GM19467 (cell line): ENCODE measurements at regions not wholly inside any gene's neighbourhood (a gene's known extent, or its start where the extent isn't known, plus 50 kb on each side); places are given as distances from the start of the nearest gene placed in this dataset.
"Not testable (repeated sequence)": the region's sequence is repeated elsewhere in the genome, so short reads cannot be mapped to it uniquely, and the experiment has no call there.

ENCODE experiments used
- ATAC-seq: cut with Tn5 transposase; IDR thresholded peaks from one replicate; pipeline ENCODE4 v1.9.1; 2021; ENCODE audit warnings: mild to moderate bottlenecking, moderate library complexity; ENCODE audit not compliant: unreplicated experiment

- ATAC-seq: no peak
Observed at GRCh38 chr9:27800692-27801370, 227.6 kb upstream of the C9orf72 start.

GRCh38 chr9:27801545-27801944 lies 228.3 kb upstream of the C9orf72 start:
- no peak for ATAC-seq

- ATAC-seq: no peak
Observed at GRCh38 chr9:27802418-27802817, 229.1 kb upstream of the C9orf72 start.

GRCh38 chr9:27808864-27809263 lies 235.6 kb upstream of the C9orf72 start:
- no peak for ATAC-seq

GRCh38 chr9:27817747-27818146 lies 244.5 kb upstream of the C9orf72 start:
- ATAC-seq: no peak

- no peak for ATAC-seq
Observed at GRCh38 chr9:27818348-27818747, 245.1 kb upstream of the C9orf72 start.

GRCh38 chr9:27828908-27829307 lies 255.6 kb upstream of the C9orf72 start:
- no peak for ATAC-seq

GRCh38 chr9:27829621-27830020 lies 256.3 kb upstream of the C9orf72 start:
- ATAC-seq: no peak

GRCh38 chr9:27832108-27832507 lies 258.8 kb upstream of the C9orf72 start:
- ATAC-seq: not testable (repeated sequence)

GRCh38 chr9:27835286-27835685 lies 262.0 kb upstream of the C9orf72 start:
- no peak for ATAC-seq

- no peak for ATAC-seq
Observed at GRCh38 chr9:27835746-27836145, 262.5 kb upstream of the C9orf72 start.

GRCh38 chr9:27836661-27837401 lies 263.6 kb upstream of the C9orf72 start:
- no peak for ATAC-seq

- ATAC-seq: no peak
Observed at GRCh38 chr9:27838876-27839275, 265.6 kb upstream of the C9orf72 start.

GRCh38 chr9:27839767-27840166 lies 266.5 kb upstream of the C9orf72 start:
- ATAC-seq: not testable (repeated sequence)

GRCh38 chr9:27844797-27845196 lies 271.5 kb upstream of the C9orf72 start:
- ATAC-seq: no peak

GRCh38 chr9:27847380-27847779 lies 274.1 kb upstream of the C9orf72 start:
- no peak for ATAC-seq

GRCh38 chr9:27847818-27848217 lies 274.5 kb upstream of the C9orf72 start:
- ATAC-seq: no peak

- ATAC-seq: no peak
Observed at GRCh38 chr9:27848315-27848714, 275.0 kb upstream of the C9orf72 start.

- no peak for ATAC-seq
Observed at GRCh38 chr9:27851858-27852257, 278.6 kb upstream of the C9orf72 start.

GRCh38 chr9:27853529-27853928 lies 280.2 kb upstream of the C9orf72 start:
- ATAC-seq: no peak

GRCh38 chr9:27856054-27856453 lies 282.8 kb upstream of the C9orf72 start:
- ATAC-seq: no peak

GRCh38 chr9:27856748-27857147 lies 283.5 kb upstream of the C9orf72 start:
- no peak for ATAC-seq
